ENCODE measurements at regions not wholly inside any gene's neighbourhood (a gene's known extent, or its start where the extent isn't known, plus 50 kb on each side); places are given as distances from the start of the nearest gene placed in this dataset.

DNA sequence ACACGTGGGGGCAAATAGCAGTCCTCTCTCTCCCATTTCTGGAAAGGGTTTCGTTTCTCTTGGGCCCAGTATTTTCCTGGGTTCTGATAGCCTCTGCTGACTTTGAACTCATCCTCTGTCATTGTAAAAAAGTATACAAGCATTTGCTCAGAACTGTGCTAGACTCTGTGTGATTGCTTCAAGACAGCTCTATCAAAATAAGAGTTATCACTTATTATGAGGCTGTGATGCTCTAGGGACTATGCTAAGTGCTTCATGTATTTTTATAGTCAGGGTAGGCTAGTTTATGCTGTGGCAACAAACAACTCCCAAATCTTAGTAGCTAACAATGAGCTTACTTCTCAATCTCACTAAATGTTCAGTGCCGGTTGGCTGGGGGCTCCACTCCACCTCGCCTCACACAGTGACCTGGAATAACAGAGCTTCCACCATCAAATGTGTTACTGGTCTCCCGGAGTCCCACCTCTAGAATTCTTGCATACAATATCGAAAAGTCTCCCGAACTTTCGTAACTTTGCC is 110.8 kb upstream of the CDC42EP3 start:
- no peak for DNase-seq (ENCODE audit: low read depth in 3 of 3)

DNA sequence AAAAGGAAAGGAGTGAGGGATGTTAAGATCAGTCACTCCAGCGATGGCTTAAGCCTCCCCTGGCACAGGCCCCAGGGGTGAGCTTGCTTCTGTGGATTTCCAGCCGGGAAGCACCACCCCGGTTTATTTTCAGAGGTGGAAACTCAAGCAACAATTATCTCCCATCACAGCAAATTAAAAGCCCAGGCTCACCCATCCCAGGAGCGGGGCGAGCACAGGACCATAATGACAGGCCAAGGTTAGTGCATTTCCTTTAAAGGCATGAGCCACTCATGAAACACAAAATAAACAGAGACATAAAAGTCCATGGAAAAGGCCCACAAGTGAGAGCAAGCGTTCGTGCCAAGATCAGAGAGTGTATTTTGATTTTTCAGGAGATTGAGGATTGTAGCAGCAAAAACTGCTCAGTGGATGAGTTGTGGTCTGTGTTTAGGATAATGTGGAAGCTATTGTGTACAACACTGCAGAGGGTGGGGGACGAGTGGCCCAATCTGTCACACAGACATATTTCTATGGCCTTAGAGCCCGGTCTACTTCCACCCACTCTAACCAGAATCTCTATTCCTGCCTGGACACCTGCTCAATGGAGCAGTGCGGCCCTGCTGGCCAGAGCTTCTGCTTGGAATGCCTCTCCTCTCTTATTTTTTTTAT is 111.4 kb upstream of the CDC42EP3 start:
- no peak for DNase-seq (ENCODE audit: low read depth in 3 of 3)

GRCh38 chr2:37783545-37783944 is 112.1 kb upstream of the CDC42EP3 start:
- DNase-seq (ENCODE audit: low read depth in 3 of 3), result no peak

DNA sequence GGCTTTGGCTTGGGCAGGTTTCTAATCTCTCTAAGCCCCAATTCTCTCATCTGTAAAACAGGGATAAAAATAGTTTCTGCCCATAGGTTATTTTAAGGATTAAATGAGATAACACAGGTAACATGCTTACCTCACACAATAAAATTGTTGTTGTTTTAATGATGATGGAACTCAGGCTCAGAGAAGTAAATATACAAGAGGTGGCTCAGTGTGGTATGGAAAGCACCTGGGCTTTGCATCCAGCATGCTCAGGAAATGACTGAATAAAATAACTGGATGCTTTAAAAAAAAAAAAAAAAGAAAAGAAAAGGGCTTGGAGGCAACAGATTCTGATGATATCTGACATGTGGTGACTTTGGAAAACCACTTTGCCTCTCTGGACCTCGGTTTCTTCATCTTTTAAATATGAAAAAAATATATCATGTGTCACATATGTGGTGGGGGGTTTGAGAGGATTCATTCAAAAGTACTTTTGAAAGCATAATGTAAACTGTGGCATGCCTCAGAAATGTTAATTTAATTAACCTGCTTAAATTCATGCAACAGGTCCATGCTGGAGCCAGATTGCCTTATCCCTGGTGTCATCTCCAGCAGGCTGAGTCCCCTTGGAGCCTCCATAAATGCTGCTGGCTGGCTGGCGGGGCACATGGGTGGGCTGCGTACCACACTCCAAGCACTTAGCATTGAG is 112.8 kb upstream of the CDC42EP3 start:
- DNase-seq (ENCODE audit: low read depth in 3 of 3), result no peak

- no peak for DNase-seq (ENCODE audit: low read depth in 3 of 3)
Observed at GRCh38 chr2:37784759-37785149, 113.3 kb upstream of the CDC42EP3 start.

GRCh38 chr2:37786191-37786698 is 114.8 kb upstream of the CDC42EP3 start:
- DNase-seq (ENCODE audit: low read depth in 3 of 3), result no peak

DNA sequence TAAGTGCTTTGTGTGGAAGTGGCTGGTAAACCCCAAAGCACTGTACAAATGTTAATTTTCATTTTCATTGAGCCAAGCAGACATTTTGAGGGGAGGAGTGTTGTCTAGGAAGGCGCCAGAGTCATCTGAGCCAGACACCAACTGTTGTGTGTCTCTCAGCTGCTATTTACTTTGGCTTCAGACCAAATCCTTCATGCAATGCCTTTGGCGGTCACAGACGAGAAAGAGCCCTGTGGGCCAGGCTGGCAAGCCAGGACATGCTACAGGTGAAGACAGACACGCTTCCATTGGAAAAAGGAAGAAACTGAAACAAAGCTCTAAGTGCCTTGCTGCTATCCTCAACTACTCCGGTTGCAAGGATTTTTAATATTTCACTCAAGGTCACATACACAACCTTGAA is 115.4 kb upstream of the CDC42EP3 start:
- DNase-seq (ENCODE audit: low read depth in 3 of 3), result no peak

DNA sequence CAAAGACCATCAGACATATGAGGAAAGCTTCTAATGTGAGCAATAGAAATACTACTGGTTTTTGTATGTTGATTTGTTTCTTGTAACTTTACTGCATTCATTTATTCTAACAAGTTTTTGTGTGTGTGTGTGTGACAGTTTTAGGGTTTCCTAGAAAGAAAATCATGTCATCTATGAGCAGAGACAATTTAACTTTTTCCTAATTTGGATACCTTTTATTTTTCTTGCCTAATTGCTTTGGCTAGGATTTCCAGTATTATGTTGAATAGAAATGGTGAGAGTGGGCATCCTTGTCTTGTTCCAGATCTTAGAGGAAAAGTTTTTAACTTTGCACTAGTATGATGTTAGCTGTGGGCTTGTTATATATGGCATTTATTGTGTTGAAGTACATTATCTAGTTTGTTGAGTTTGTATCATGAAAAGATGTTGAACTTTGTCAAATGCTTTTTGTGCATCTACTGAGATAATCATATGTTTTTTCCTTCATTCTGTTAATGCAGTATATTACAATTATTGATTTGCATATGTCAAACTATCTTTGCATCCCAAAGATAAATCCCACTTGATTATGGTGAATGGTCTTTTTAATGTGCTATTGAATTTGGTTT is 117.3 kb upstream of the CDC42EP3 start:
- no peak for DNase-seq (ENCODE audit: low read depth in 3 of 3)

DNA sequence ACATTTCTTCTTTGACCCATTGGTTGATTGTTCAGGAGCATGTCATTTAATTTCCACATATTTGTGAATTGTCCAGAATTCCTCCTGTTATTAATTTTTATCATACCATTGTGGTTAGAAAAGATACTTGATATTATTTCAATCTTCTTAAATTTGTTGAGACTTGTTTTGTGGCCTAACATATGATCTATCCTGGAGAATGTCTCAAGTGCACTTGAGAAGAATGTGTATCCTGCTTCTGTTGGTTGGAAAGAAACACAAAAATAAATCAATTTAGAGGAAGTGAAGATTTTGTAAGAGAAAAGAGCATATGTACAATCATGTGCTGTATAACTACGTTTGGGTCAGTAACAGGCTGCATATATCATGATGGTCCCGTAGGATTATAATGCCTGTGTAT is 118.6 kb upstream of the CDC42EP3 start:
- no peak for DNase-seq (ENCODE audit: low read depth in 3 of 3)

GRCh38 chr2:37790462-37790861 is 119.0 kb upstream of the CDC42EP3 start:
- no peak for DNase-seq (ENCODE audit: low read depth in 3 of 3)

DNA sequence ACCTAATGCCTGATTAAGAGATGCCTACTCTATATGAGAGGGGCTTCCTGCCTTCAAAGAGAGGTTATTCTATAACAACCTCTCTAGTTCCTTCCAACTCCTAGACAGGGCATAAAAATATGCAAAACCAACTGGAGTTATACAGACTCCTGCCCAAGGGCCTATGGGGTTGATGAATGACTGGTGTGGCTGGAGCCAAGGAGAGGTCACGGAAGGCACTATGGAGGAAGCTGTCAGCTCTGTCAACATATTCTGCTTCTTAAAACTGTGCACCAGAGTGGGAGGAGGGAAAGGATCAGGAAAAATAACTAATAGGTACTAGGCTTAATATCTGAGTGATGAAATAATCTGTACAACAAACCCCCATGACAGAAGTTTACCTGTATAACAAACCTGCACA is 120.9 kb upstream of the CDC42EP3 start:
- no peak for DNase-seq (ENCODE audit: low read depth in 3 of 3)

- DNase-seq (ENCODE audit: low read depth in 3 of 3), result no peak
Observed at GRCh38 chr2:37793004-37793403, 121.6 kb upstream of the CDC42EP3 start.

DNA sequence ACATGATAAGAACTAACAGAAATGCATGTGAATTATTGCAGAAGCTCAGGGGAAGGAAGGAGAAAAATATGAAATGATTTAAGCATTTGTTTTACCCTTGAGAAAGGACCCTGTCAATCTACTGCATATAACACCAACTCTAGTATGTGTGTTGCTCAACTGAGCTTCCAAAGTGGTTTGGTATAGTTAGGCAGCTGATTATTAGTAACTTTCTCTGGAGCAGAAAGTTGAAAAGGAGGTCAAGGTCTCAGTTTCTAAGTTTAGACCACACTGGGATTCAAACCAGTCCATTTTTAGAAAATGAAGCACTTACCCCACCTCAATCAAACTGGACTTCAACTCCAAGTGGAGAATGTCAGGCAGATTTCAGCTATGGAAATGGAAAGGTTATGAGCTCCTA is 123.3 kb upstream of the CDC42EP3 start:
- no peak for DNase-seq (ENCODE audit: low read depth in 3 of 3)

DNA sequence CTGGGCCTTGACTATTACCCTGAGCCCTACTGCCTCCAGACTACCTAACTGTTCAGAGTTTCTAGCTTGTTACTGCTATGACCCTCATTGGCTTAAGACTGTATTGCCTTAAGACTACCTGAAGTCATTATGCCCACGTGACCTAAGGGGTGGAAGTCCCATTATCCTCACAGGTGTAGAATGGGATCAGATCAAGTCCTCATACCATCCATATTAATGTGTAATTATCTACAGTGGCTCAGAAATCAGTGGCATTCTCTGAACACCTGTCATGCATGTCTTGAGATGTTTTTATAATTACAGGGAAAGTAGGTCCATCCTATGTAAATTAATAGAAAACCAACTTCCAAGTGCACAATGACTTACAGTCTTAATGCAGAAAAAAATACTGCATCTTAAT is 124.0 kb upstream of the CDC42EP3 start:
- no peak for DNase-seq (ENCODE audit: low read depth in 3 of 3)

GRCh38 chr2:37795938-37796337 is 124.5 kb upstream of the CDC42EP3 start:
- DNase-seq (ENCODE audit: low read depth in 3 of 3), result no peak

DNA sequence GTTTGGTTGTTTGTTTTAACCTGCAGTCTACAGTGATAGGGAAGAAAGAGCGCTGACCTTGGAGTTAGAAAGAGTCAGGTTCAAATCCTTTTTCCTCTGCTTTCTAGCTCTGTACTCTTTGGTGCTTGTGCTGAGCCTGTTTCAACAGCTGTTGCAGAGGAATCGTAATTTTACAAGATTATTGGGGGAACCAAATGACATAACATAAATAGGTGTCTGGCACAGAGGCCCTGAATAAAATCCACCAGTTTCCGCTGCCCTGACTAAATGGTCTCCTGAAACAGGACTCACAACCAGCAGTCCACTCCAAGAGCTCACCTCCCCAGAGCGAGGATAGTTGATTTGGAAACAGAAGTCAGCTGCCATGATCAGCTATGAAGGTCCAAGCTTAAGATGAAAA is 125.0 kb upstream of the CDC42EP3 start:
- DNase-seq (ENCODE audit: low read depth in 3 of 3), result no peak

DNA sequence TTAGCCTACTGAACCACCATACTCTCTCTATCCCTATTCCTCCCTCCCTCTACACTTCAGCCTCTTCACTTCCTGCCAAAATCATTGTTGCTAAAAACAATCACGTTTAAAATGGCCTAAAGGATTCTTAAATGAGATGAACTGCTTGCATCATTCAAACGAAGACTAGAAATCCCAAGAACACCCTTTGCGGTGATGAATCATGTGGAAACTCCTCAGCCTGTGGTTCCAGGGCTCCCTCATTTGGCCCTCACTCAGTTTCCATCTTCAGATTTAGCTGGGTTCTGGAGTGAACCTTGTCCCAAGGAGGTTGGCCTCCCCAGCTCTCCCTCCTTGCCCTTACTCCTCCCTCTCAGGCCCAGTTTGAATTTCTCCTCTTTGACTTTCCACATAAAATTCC is 125.6 kb upstream of the CDC42EP3 start:
- no peak for DNase-seq (ENCODE audit: low read depth in 3 of 3)

GRCh38 chr2:37798315-37799005 is 126.6 kb upstream of the RMDN2 start:
- DNase-seq (ENCODE audit: low read depth in 3 of 3), result no peak

DNA sequence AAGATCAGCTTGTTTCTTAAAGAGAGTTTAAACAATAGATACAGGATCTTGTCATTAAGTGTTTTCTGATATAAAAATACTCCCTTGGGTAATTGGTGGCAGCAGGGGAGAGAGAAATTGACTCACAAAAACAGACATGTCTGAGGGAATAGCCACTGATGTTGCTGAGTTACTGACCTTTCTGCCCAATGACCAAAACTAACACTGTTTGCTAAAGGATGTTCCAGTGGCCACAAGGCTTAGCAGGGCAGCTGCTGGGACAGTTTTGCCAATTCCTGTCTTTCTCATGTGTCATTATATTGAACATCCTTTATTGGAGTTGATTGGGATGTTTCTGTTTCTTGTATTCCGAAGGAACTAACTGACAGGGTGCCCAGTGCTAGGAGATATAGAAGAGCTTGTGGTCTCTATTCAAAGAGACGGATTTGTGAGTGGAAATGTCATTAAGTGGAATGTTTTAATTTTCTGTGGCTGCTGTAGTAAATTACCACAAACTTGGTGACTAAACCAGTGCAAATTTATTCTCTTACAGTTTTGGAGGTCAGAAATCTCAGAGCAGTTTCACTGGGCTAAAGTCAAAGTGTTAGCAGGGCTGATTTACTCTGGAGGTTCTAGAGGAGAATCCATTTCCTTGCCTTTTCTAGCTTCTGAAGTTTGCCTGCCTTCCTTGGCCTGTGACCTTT is 124.8 kb upstream of the RMDN2 start:
- no peak for DNase-seq (ENCODE audit: low read depth in 3 of 3)

- DNase-seq (ENCODE audit: low read depth in 3 of 3), result no peak
Observed at GRCh38 chr2:37802211-37802752, 122.8 kb upstream of the RMDN2 start.

DNA sequence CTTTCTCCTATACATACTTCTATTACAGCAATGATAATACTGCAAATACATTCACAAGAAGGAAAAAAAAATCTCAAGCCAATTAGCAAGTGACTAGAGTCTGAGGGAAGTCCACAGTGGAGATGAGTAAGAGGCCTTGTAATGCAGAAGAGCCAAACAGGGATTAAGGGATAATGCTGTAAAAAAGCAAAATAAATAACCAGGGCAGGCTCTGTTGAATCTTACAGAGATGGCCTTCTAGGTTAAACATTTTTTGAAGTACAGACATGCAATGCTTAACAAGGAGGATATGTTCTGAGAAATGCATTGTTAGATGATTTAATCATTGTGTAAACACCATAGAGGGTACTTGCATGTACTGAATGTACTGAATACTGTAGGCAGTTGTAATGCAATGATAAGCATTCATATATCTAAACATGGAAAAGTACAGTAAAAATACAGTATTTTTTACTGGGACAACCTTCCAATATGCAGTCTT is 122.1 kb upstream of the RMDN2 start:
- no peak for DNase-seq (ENCODE audit: low read depth in 3 of 3)
